SK-N-SH (cell line): ENCODE measurements at regions not wholly inside any gene's neighbourhood (a gene's known extent, or its start where the extent isn't known, plus 50 kb on each side); places are given as distances from the start of the nearest gene placed in this dataset.
A peak's percentile ranks its signal among the peaks of the same experiment; 100 is the strongest.
"Not testable (repeated sequence)": the region's sequence is repeated elsewhere in the genome, so short reads cannot be mapped to it uniquely, and the experiment has no call there.

Experiments used
- CTCF ChIA-PET: fragments of 300-600, 350-600 bp; formaldehyde crosslinking; extraction: SDS; loops from one replicate; lab custom pipeline; 2021; lab: Yijun Ruan, JAX
- POLR2A ChIA-PET: fragments of 350-600 bp; sonication (Branson Sonifier 250); formaldehyde crosslinking; extraction: SDS; loops from one replicate; lab custom pipeline; 2020; ENCODE audit warnings: antibody characterized with exemption, inconsistent platforms; lab: Yijun Ruan, JAX
- DNase-seq: peaks from one replicate; pipeline ENCODE4 v3.0.0; 2012
- H2AFZ ChIP-seq: fragments of 200-600 bp; sonication (generic); 2 replicates; pipeline ENCODE4 v1.8.1; 2016; ENCODE audit warnings: antibody characterized with exemption, mild to moderate bottlenecking, low read depth
- H3F3A ChIP-seq: fragments of 200-600 bp; sonication (generic); replicated peaks from 2 replicates; pipeline ENCODE3; 2016; ENCODE audit warnings: antibody characterized with exemption, mild to moderate bottlenecking; ENCODE audit not compliant: insufficient read depth
- H3K27ac ChIP-seq, 2 experiments: fragments of 200-500 bp in 1 of 2; fragments of 200-600 bp in 1 of 2; sonication (Bioruptor generic) in 1 of 2; sonication (generic), shearing (Covaris generic) in 1 of 2; 2 replicates each; pipeline versions ENCODE4 v1.5.1 to v1.6.1; 2014 to 2016; ENCODE audit warnings: low read depth in 2 of 2, inconsistent platforms in 1 of 2, low read length in 1 of 2, mild to moderate bottlenecking in 1 of 2, mixed read lengths in 1 of 2
- H3K27me3 ChIP-seq: fragments of 200-600 bp; sonication (generic), shearing (Covaris generic); 2 replicates; pipeline ENCODE4 v1.6.1; 2016; ENCODE audit warnings: mixed run types; ENCODE audit not compliant: insufficient read depth
- H3K36me3 ChIP-seq, 2 experiments: fragments of 200-500 bp in 1 of 2; fragments of 200-600 bp in 1 of 2; sonication (Bioruptor generic) in 1 of 2; sonication (generic) in 1 of 2; replicated peaks in 1 of 2; 2 replicates each; pipeline versions ENCODE3 to v1.5.1; 2014 to 2016; ENCODE audit warnings: low read length in 1 of 2, mild to moderate bottlenecking in 1 of 2; ENCODE audit not compliant: insufficient read depth in 2 of 2, control insufficient read depth in 1 of 2
- H3K4me1 ChIP-seq, 2 experiments: fragments of 200-500 bp in 1 of 2; fragments of 200-600 bp in 1 of 2; sonication (Bioruptor generic) in 1 of 2; sonication (generic), shearing (Covaris generic) in 1 of 2; 2 replicates each; pipeline versions ENCODE4 v1.5.1 to v1.6.1; 2014 to 2016; ENCODE audit warnings: low read depth in 1 of 2, low read length in 1 of 2, mixed run types in 1 of 2; ENCODE audit not compliant: insufficient read depth in 2 of 2, control insufficient read depth in 1 of 2
- H3K4me2 ChIP-seq: fragments of 200-600 bp; sonication (generic), shearing (Covaris generic); 2 replicates; pipeline ENCODE4 v1.6.1; 2017; ENCODE audit warnings: mixed run types
- H3K4me3 ChIP-seq, 2 experiments: fragments of 200-500 bp in 1 of 2; fragments of 200-600 bp in 1 of 2; sonication (Bioruptor generic) in 1 of 2; sonication (generic), shearing (Covaris generic) in 1 of 2; 2 replicates each; pipeline versions ENCODE4 v1.5.1 to v1.8.1; 2014 to 2016; ENCODE audit warnings: low read depth in 2 of 2, inconsistent platforms in 1 of 2, low read length in 1 of 2, mild to moderate bottlenecking in 1 of 2, mixed read lengths in 1 of 2, moderate library complexity in 1 of 2
- H3K79me2 ChIP-seq: fragments of 200-600 bp; sonication (generic); 2 replicates; pipeline ENCODE4 v1.8.1; 2017; ENCODE audit warnings: mild to moderate bottlenecking; ENCODE audit not compliant: insufficient read depth
- H3K9ac ChIP-seq: fragments of 200-600 bp; sonication (generic); 2 replicates; pipeline ENCODE4 v1.6.1; 2017; ENCODE audit warnings: mixed run types
- H3K9me2 ChIP-seq: fragments of 200-600 bp; sonication (generic); 2 replicates; pipeline ENCODE4 v1.6.1; 2017; ENCODE audit warnings: mixed run types
- H3K9me3 ChIP-seq: fragments of 200-600 bp; sonication (generic); 2 replicates; pipeline ENCODE4 v1.6.1; 2017; ENCODE audit warnings: mixed run types, mild to moderate bottlenecking, moderate library complexity
- H4K20me1 ChIP-seq: fragments of 200-600 bp; sonication (generic); 2 replicates; pipeline ENCODE4 v1.6.1; 2017; ENCODE audit warnings: mild to moderate bottlenecking, mixed run types; ENCODE audit not compliant: insufficient read depth
- CTCF ChIP-seq: fragments of 200-600 bp; sonication (generic); IDR thresholded peaks from 2 replicates; pipeline ENCODE4 v1.6.1; 2017; ENCODE audit warnings: antibody characterized with exemption, mild to moderate bottlenecking, moderate library complexity
- RAD21 ChIP-seq: IDR thresholded peaks from 2 replicates; pipeline ENCODE4 v1.6.1; 2012; ENCODE audit warnings: mild to moderate bottlenecking, low read length
- SMC3 ChIP-seq: IDR thresholded peaks from 2 replicates; pipeline ENCODE4 v1.6.1; 2012; ENCODE audit warnings: low read depth, low read length, improper control_type of control experiment
- WGBS: methylation state at CpG from one replicate; pipeline ENCODE4 v1.1.6; 2017; ENCODE audit warnings: low lambda C conversion rate; 5-methylcytosine and 5-hydroxymethylcytosine counted together

- H3K79me2 ChIP-seq, H4K20me1 ChIP-seq, POLR2A ChIA-PET, H3K4me2 ChIP-seq, DNase-seq, H3K36me3 ChIP-seq, H3K27ac ChIP-seq, H3K4me1 ChIP-seq, H3K9ac ChIP-seq, H3K9me2 ChIP-seq, CTCF ChIA-PET, H3K4me3 ChIP-seq, H2AFZ ChIP-seq, H3K9me3 ChIP-seq, H3F3A ChIP-seq: not testable (repeated sequence)
- H3K27me3 ChIP-seq = peaks cover 17% of the 10 kb centered on the region; the same call in 1 of the 2 replicates
- 48% methylated on average over 2 of the region's 2 CpGs for WGBS
These were observed 58.3 kb downstream of the ART5 start for GRCh38 chr11:3583476-3583875.

GRCh38 chr11:3581389-3581725 lies 60.4 kb downstream of the ART5 start:
- CTCF ChIA-PET = interaction anchor here (0.7 to 1.4 kb wide), 4 partner anchors 28 to 137 kb away, joined by 3 to 5 read pairs (median 4); no protein-coding TSS in a partner anchor
- not testable (repeated sequence) for H2AFZ ChIP-seq, H4K20me1 ChIP-seq

GRCh38 chr11:3580487-3581388 lies 61.1 kb downstream of the ART5 start:
- H3K79me2 ChIP-seq, H4K20me1 ChIP-seq, H3F3A ChIP-seq, H3K9ac ChIP-seq, H3K9me3 ChIP-seq, H3K4me1 ChIP-seq, H3K9me2 ChIP-seq, H3K36me3 ChIP-seq, H3K27ac ChIP-seq, H2AFZ ChIP-seq, POLR2A ChIA-PET: not testable (repeated sequence)
- CTCF ChIA-PET = interaction anchor here (0.6 to 1.4 kb wide), 6 partner anchors 29 to 136 kb away, joined by 3 to 5 read pairs (median 4); no protein-coding TSS in a partner anchor
- peak; percentile 82 for DNase-seq
- Histone ChIP-seq H3K4me2 (peak overlapping the region; percentile 66; the same call in 1 of the 2 replicates), H3K27me3 (peaks cover 17% of the 10 kb centered on the region; the same call in 1 of the 2 replicates), H3K4me3 (peak overlapping the region in 1 of 2 experiments; percentile 29; a peak in 2 of 4 replicates)
- WGBS = 20% methylated on average over 1 of the region's 92 CpGs
- TF ChIP-seq RAD21 (peak; percentile 50), CTCF (peak; percentile 62; the same call in 1 of the 2 replicates), SMC3 (peak; percentile 61)

More at GRCh38 chr11:3581389-3581725, 60.4 kb downstream of the ART5 start:
- H3K9me3 ChIP-seq, DNase-seq, H3K79me2 ChIP-seq, H3K9ac ChIP-seq, H3F3A ChIP-seq, H3K9me2 ChIP-seq, H3K36me3 ChIP-seq, H3K4me1 ChIP-seq, H3K4me3 ChIP-seq, H3K4me2 ChIP-seq, H3K27ac ChIP-seq, POLR2A ChIA-PET: not testable (repeated sequence)
- H3K27me3 ChIP-seq = peaks cover 17% of the 10 kb centered on the region; the same call in 1 of the 2 replicates
- WGBS = 15% methylated on average over 5 of the region's 10 CpGs

- H3K36me3 ChIP-seq, H3K27me3 ChIP-seq, H3K4me1 ChIP-seq, H3K9ac ChIP-seq, H3F3A ChIP-seq, H3K9me2 ChIP-seq, H2AFZ ChIP-seq, H3K4me3 ChIP-seq, H3K4me2 ChIP-seq, H4K20me1 ChIP-seq, H3K27ac ChIP-seq, H3K9me3 ChIP-seq, H3K79me2 ChIP-seq, POLR2A ChIA-PET, DNase-seq: not testable (repeated sequence)
- 88% methylated on average over 12 of the region's 29 CpGs for WGBS
- CTCF ChIA-PET = interaction anchor here (1.1 to 1.4 kb wide), 2 partner anchors 30 to 105 kb away, joined by 3 to 5 read pairs; no protein-coding TSS in a partner anchor
These were observed 62.0 kb downstream of the ART5 start for GRCh38 chr11:3579600-3580459.

GRCh38 chr11:3576066-3576604 lies 65.7 kb downstream of the ART5 start:
- WGBS = 25% methylated on average over 9 of the region's 12 CpGs
- H3F3A ChIP-seq, H3K9me3 ChIP-seq, POLR2A ChIA-PET, H3K9me2 ChIP-seq, H4K20me1 ChIP-seq, H3K9ac ChIP-seq, H3K27me3 ChIP-seq, H3K4me2 ChIP-seq, H3K4me1 ChIP-seq, H3K27ac ChIP-seq, DNase-seq, H3K79me2 ChIP-seq, H3K4me3 ChIP-seq, H3K36me3 ChIP-seq, H2AFZ ChIP-seq: not testable (repeated sequence)
- CTCF ChIA-PET = interaction anchor here (0.6 kb wide), 1 partner anchor 235 kb away, joined by 3 read pairs; no protein-coding TSS in a partner anchor
